Gastroesophageal sphincter (tissue), 4 donors: ENCODE measurements at regions not wholly inside any gene's neighbourhood (a gene's known extent, or its start where the extent isn't known, plus 50 kb on each side); places are given as distances from the start of the nearest gene placed in this dataset.

Source experiments
- ATAC-seq: fragments of 150-250 bp; one replicate; pipeline ENCODE4 v1.9.1; 2016; ENCODE audit warnings: mild to moderate bottlenecking, moderate library complexity
- H3K27ac ChIP-seq, 4 donors: fragments of 200-600 bp; sonication (generic) in 3 of 4; 1 replicate in 3 of 4; 2 replicates in 1 of 4; pipeline ENCODE4 v1.5.1; 2016 to 2019
- H3K27me3 ChIP-seq: fragments of 200-600 bp; sonication (generic); one replicate; pipeline ENCODE4 v1.5.1; 2019
- H3K36me3 ChIP-seq, 2 donors: fragments of 200-600 bp; sonication (generic); one replicate each; pipeline ENCODE4 v1.5.1; 2019; ENCODE audit warnings: control low read depth in 1 of 2
- H3K4me1 ChIP-seq, 3 donors: fragments of 200-600 bp; sonication (generic); 1 replicate in 2 of 3; 2 replicates in 1 of 3; pipeline ENCODE4 v1.5.1; 2016 to 2019; ENCODE audit warnings: control low read depth in 2 of 3
- H3K4me3 ChIP-seq, 2 donors: fragments of 200-600 bp; sonication (generic); one replicate each; pipeline ENCODE4 v1.5.1; 2019; ENCODE audit warnings: mild to moderate bottlenecking in 1 of 2, moderate library complexity in 1 of 2
- H3K9me3 ChIP-seq, 3 donors: fragments of 200-600 bp; sonication (generic); one replicate each; pipeline ENCODE4 v1.5.1; 2017 to 2019; ENCODE audit warnings: control low read depth in 2 of 3
- EP300 ChIP-seq: sonication (generic); formaldehyde crosslinking; IDR thresholded peaks from one replicate; pipeline ENCODE4 v1.6.1; 2017; ENCODE audit warnings: antibody characterized with exemption, mild to moderate bottlenecking
- POLR2A ChIP-seq, 2 donors: fragments of 450-650 bp; IDR thresholded peaks; one replicate each; pipeline ENCODE4 v1.6.1; 2017; ENCODE audit warnings: antibody characterized with exemption in 2 of 2, mild to moderate bottlenecking in 2 of 2, moderate library complexity in 1 of 2
- POLR2AphosphoS5 ChIP-seq: sonication (generic); formaldehyde crosslinking; IDR thresholded peaks from one replicate; pipeline ENCODE4 v1.6.1; 2017; ENCODE audit warnings: antibody characterized with exemption
- WGBS, 2 donors: methylation state at CpG; one replicate each; pipeline ENCODE4 v1.1.5; 2018; ENCODE audit warnings: low coverage in 1 of 2; 5-methylcytosine and 5-hydroxymethylcytosine counted together
- TF ChIP-seq, protein P1 (sequence below), 4 experiments: fragments of 200-600 bp in 2 of 4; fragments of 450-650 bp in 2 of 4; sonication (generic) in 1 of 4; IDR thresholded peaks; one replicate each; pipeline ENCODE4 v1.5.1; 2017 to 2019; ENCODE audit warnings: antibody characterized with exemption in 4 of 4, mild to moderate bottlenecking in 2 of 4, moderate library complexity in 2 of 4

DNA sequence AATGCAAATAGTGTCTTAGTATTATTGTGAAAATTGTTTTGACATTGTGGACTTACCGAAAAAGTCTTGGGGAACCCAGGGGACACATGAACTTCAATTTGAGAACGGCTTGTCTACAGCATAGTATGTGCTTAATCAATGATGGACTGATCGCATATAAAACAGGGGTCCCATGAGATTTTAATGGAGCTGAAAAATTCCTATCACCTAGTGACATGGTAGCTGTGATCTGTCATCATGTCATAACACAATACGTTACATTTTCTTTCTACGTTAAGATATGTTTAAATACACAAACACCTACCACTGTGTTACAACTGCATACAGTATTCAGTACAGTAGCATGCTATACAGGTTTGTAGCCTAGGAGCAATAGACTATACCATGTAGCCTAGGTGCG lies 153.3 kb upstream of the FOXD3 start:
- H3K9me3 ChIP-seq: no peaks in the 10 kb centered on the region
- no peaks in the 10 kb centered on the region for H3K36me3 ChIP-seq
- no peaks in the 10 kb centered on the region for H3K4me1 ChIP-seq
- 53 to 79% methylated on average over 4 to 6 of the region's 6 CpGs for WGBS, 2 donors
- no peak for ATAC-seq
- TF ChIP-seq POLR2A (IDR thresholded peaks at IDR 0.05): no peak
- TF ChIP-seq EP300: no peak
- H3K4me3 ChIP-seq: no peak overlapping the region
- no peak overlapping the region for H3K27ac ChIP-seq
- H3K27me3 ChIP-seq: peaks cover 6% of the 10 kb centered on the region

DNA sequence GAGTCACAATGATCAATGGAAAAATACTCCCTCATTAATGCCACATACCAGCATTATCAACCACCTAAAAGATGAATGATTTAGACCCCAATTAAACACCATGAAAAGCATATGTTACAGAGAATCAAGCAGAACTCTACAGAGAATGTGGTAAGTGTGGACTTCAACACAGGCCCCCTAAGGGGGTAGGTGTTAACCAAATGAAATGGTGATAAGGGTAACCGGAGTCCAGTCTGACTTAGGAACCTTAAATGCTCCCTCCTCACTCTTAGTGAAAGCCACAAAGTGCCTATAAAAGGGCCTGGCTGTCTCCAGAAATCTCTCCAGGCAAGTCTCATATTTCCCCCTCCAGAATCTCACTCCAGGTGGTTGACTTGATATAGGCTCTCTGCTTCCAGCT lies 149.2 kb upstream of the FOXD3 start:
- Histone ChIP-seq H3K27ac (no peak overlapping the region), H3K9me3 (peaks cover 0 to 8% (median 0%) of the 10 kb centered on the region in 3 donors), H3K36me3 (no peaks in the 10 kb centered on the region), H3K4me1 (no peaks in the 10 kb centered on the region), H3K27me3 (peaks cover 6% of the 10 kb centered on the region), H3K4me3 (no peak overlapping the region)
- 14 to 29% methylated on average over 1 of the region's 1 CpG for WGBS, 2 donors
- ATAC-seq: no peak
- TF ChIP-seq POLR2A (IDR thresholded peaks at IDR 0.05) (no peak), POLR2AphosphoS5 (no peak), EP300 (no peak)
- TF ChIP-seq, protein P1, sequence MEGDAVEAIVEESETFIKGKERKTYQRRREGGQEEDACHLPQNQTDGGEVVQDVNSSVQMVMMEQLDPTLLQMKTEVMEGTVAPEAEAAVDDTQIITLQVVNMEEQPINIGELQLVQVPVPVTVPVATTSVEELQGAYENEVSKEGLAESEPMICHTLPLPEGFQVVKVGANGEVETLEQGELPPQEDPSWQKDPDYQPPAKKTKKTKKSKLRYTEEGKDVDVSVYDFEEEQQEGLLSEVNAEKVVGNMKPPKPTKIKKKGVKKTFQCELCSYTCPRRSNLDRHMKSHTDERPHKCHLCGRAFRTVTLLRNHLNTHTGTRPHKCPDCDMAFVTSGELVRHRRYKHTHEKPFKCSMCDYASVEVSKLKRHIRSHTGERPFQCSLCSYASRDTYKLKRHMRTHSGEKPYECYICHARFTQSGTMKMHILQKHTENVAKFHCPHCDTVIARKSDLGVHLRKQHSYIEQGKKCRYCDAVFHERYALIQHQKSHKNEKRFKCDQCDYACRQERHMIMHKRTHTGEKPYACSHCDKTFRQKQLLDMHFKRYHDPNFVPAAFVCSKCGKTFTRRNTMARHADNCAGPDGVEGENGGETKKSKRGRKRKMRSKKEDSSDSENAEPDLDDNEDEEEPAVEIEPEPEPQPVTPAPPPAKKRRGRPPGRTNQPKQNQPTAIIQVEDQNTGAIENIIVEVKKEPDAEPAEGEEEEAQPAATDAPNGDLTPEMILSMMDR (IDR thresholded peaks at IDR 0.05): no peak

DNA sequence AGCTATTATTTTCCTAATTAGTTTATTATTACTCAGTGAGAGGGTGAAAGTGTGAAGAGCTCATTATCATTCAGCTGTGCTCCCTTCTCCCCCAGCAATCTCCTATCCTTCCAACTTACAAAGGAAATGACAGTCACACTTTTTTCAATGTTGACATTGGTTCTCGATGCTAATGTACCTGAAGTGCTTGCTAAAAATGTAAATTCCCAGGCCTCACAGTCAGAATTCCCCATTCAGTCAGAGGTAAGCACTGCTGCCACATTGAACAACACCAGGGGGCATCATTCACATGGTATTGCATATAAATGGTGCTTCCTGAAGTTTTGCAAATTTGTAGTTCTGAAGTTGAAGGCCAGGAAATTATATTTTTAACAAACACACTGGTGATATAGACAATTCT lies 132.7 kb upstream of the FOXD3 start:
- Histone ChIP-seq H3K27ac (no peak overlapping the region), H3K27me3 (peaks cover 3% of the 10 kb centered on the region), H3K4me3 (no peak overlapping the region), H3K36me3 (no peaks in the 10 kb centered on the region), H3K9me3 (no peaks in the 10 kb centered on the region), H3K4me1 (no peaks in the 10 kb centered on the region)
- no peak for ATAC-seq
- WGBS, 2 donors: 0 to 10% methylated on average over 1 of the region's 1 CpG
- TF ChIP-seq POLR2A (IDR thresholded peaks at IDR 0.05): no peak
- TF ChIP-seq, protein P1 (IDR thresholded peaks at IDR 0.05): no peak
- TF ChIP-seq POLR2AphosphoS5: no peak
- no peak for TF ChIP-seq EP300

DNA sequence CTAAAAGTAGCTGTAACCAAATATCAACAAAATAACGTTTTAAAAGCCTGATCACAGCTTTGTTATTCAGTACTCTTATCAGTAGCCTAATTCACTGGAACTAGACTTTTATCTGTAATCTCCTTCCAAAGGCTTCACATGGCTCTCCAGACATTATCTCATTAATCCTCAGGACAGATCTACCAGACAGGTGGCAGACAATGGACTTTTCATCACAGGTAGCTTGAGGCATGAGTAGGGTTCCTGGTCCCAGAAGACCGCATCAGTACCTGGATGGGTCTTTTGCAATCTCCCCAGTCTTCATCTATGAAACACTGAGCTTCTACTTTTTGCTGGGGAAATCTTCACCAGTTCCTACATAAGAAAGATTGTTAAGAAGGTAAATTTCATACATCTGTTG lies 132.2 kb upstream of the FOXD3 start:
- Histone ChIP-seq H3K9me3 (no peaks in the 10 kb centered on the region), H3K4me3 (no peak overlapping the region), H3K4me1 (no peaks in the 10 kb centered on the region), H3K36me3 (no peaks in the 10 kb centered on the region), H3K27ac (no peak overlapping the region), H3K27me3 (peaks cover 3% of the 10 kb centered on the region)
- WGBS, 2 donors: 44% methylated on average over 2 of the region's 2 CpGs
- TF ChIP-seq POLR2AphosphoS5 (no peak), POLR2A (IDR thresholded peaks at IDR 0.05) (no peak), EP300 (no peak)
- TF ChIP-seq, protein P1 (IDR thresholded peaks at IDR 0.05): no peak
- ATAC-seq: no peak

DNA sequence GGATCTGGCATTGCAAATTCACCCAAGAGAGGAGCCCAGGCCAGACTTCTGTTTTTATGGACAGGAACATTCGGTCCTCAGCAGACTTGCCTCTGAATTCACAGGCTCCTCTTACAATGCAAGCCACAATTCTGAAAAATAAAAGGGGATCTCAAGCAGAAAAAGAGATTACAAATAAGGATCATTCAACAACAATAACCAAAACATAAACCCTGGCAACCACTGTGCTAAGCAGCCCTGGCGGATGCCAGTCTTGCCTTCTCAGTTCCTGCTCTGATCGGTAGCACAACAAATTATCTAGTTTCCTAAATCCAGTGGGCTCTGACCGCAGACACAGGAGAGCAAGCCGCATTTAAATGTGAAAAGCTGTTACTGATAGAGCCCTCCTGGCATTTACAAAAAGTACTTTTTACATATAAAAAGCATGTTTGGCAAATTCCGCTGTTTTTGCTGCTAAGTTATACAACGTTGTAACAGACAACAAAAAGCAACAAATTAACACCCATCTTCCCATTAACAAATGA lies 123.4 kb upstream of the FOXD3 start:
- H3K36me3 ChIP-seq: no peaks in the 10 kb centered on the region
- no peaks in the 10 kb centered on the region for H3K9me3 ChIP-seq
- WGBS, 2 donors: 26 to 35% methylated on average over 7 of the region's 7 CpGs
- no peaks in the 10 kb centered on the region for H3K4me1 ChIP-seq
- H3K27ac ChIP-seq: peak overlapping the region in 1 of 4 donors; percentile 25
- TF ChIP-seq, protein P1 (IDR thresholded peaks at IDR 0.05): no peak
- no peak for TF ChIP-seq POLR2A (IDR thresholded peaks at IDR 0.05)
- no peak for TF ChIP-seq POLR2AphosphoS5
- no peak for TF ChIP-seq EP300
- H3K4me3 ChIP-seq: no peak overlapping the region
- no peak for ATAC-seq
- peaks cover 5% of the 10 kb centered on the region for H3K27me3 ChIP-seq
